ENCODE measurements at regions not wholly inside any gene's neighbourhood (a gene's known extent, or its start where the extent isn't known, plus 50 kb on each side); places are given as distances from the start of the nearest gene placed in this dataset.

- TF ChIP-seq CTCF (IDR thresholded peaks at IDR 0.05), result no peak
- TF ChIP-seq POLR2A (IDR thresholded peaks at IDR 0.05), result no peak
Observed at GRCh38 chr3:94195381-94195780, 132.5 kb downstream of the NSUN3 start.
